D721Med (cell line): ENCODE measurements at regions not wholly inside any gene's neighbourhood (a gene's known extent, or its start where the extent isn't known, plus 50 kb on each side); places are given as distances from the start of the nearest gene placed in this dataset.

Experiments
- DNase-seq: peaks from one replicate; pipeline ENCODE4 v3.0.0; 2011; ENCODE audit warnings: low spot score; ENCODE audit not compliant: insufficient read length
- FAIRE-seq: peaks from 2 replicates; lab custom pipeline; 2011; peaks lifted over from hg19 to GRCh38; lab: Jason Lieb, UNC
- CTCF ChIP-seq: IDR thresholded peaks from 2 replicates; pipeline ENCODE4 v1.5.1; 2012; ENCODE audit warnings: mild to moderate bottlenecking, control low read depth; ENCODE audit not compliant: insufficient read depth; ENCODE audit errors: missing control alignments

- TF ChIP-seq CTCF: peak; percentile 14
- FAIRE-seq (no peak), DNase-seq (no peak)
Observed at GRCh38 chr9:12988258-12988657, 213.4 kb downstream of the LURAP1L start.

GRCh38 chr9:12989669-12990068 is 214.8 kb downstream of the LURAP1L start:
- FAIRE-seq (no peak), DNase-seq (no peak)
- no peak for TF ChIP-seq CTCF

- TF ChIP-seq CTCF: no peak
- FAIRE-seq: peak; percentile 29
- DNase-seq: no peak
Observed at GRCh38 chr9:12993466-12993865, 218.6 kb downstream of the LURAP1L start.

- TF ChIP-seq CTCF: no peak
- DNase-seq (no peak), FAIRE-seq (no peak)
Observed at GRCh38 chr9:12997009-12997408, 222.2 kb downstream of the LURAP1L start.

- DNase-seq (no peak), FAIRE-seq (no peak)
- TF ChIP-seq CTCF: no peak
Observed at GRCh38 chr9:13001989-13002580, 227.3 kb downstream of the LURAP1L start.

GRCh38 chr9:13002740-13003139 is 227.9 kb downstream of the LURAP1L start:
- no peak for DNase-seq
- FAIRE-seq: no peak
- TF ChIP-seq CTCF: no peak

- no peak for TF ChIP-seq CTCF
- FAIRE-seq (no peak), DNase-seq (no peak)
Observed at GRCh38 chr9:13009871-13010270, 235.1 kb downstream of the LURAP1L start.
